Right lobe of liver (tissue), 6 donors: ENCODE measurements at regions not wholly inside any gene's neighbourhood (a gene's known extent, or its start where the extent isn't known, plus 50 kb on each side); places are given as distances from the start of the nearest gene placed in this dataset.

ENCODE experiments used
- ATAC-seq, 4 donors: fragments of 200-7000 bp; cut with Tn5 transposase; one replicate each; pipeline ENCODE4 v1.9.1; 2020; ENCODE audit warnings: mild to moderate bottlenecking in 4 of 4, moderate library complexity in 4 of 4
- DNase-seq, 3 donors: peaks; one replicate each; pipeline ENCODE4 v3.0.0-alpha.2; 2020
- H3K27ac ChIP-seq, 3 donors: fragments of 200-600 bp; one replicate each; pipeline ENCODE4 v1.8.0; 2022
- H3K27me3 ChIP-seq, 2 donors: fragments of 200-600 bp; one replicate each; pipeline ENCODE4 v1.8.0; 2022
- H3K36me3 ChIP-seq, 4 donors: fragments of 200-600 bp; sonication (generic) in 1 of 4; one replicate each; pipeline versions ENCODE4 v1.5.1 to v1.8.0; 2017 to 2022; ENCODE audit warnings: control low read depth in 1 of 4
- H3K4me1 ChIP-seq, 4 donors: fragments of 200-600 bp; sonication (generic) in 1 of 4; one replicate each; pipeline versions ENCODE4 v1.5.1 to v1.8.0; 2017 to 2022; ENCODE audit warnings: control low read depth in 1 of 4
- H3K4me3 ChIP-seq, 3 donors: fragments of 200-600 bp; one replicate each; pipeline ENCODE4 v1.8.0; 2022
- H3K9me3 ChIP-seq, 4 donors: fragments of 200-600 bp; sonication (generic) in 1 of 4; one replicate each; pipeline versions ENCODE4 v1.5.1 to v1.8.0; 2017 to 2022; ENCODE audit warnings: control low read depth in 1 of 4
- POLR2A ChIP-seq: fragments of 450-650 bp; IDR thresholded peaks from one replicate; pipeline ENCODE4 v1.6.1; 2017; ENCODE audit warnings: antibody characterized with exemption, mild to moderate bottlenecking
- WGBS: methylation state at CpG from one replicate; pipeline ENCODE4 v1.1.6; 2018; ENCODE audit warnings: low coverage, low lambda C conversion rate; ENCODE audit not compliant: insufficient coverage; ENCODE audit errors: missing lambda C conversion rate; 5-methylcytosine and 5-hydroxymethylcytosine counted together
- intact Hi-C, 2 donors: fragments of 100-400 bp; cut with DNase I; formaldehyde crosslinking; loops; one replicate each; pipeline versions ENCODE4 v1.11.2 to v1.14.1; 2022
- TF ChIP-seq, protein P1 (sequence below), 4 donors: fragments of 200-600 bp in 3 of 4; fragments of 450-650 bp in 1 of 4; IDR thresholded peaks; one replicate each; pipeline versions ENCODE4 v1.5.1 to v1.8.0; 2016 to 2022; ENCODE audit warnings: antibody characterized with exemption in 4 of 4, mild to moderate bottlenecking in 2 of 4
- donor health status: DM: no; HTN: yes; CAD: no.
- donor health status: DM: no; HTN: no; CAD: no.
- donor health status: DM: no; HTN: no; CAD: no.
- donor health status: DM: no; HTN: yes; CAD: no.
- donor health status: DM: no; HTN: yes; CAD: no.

DNA sequence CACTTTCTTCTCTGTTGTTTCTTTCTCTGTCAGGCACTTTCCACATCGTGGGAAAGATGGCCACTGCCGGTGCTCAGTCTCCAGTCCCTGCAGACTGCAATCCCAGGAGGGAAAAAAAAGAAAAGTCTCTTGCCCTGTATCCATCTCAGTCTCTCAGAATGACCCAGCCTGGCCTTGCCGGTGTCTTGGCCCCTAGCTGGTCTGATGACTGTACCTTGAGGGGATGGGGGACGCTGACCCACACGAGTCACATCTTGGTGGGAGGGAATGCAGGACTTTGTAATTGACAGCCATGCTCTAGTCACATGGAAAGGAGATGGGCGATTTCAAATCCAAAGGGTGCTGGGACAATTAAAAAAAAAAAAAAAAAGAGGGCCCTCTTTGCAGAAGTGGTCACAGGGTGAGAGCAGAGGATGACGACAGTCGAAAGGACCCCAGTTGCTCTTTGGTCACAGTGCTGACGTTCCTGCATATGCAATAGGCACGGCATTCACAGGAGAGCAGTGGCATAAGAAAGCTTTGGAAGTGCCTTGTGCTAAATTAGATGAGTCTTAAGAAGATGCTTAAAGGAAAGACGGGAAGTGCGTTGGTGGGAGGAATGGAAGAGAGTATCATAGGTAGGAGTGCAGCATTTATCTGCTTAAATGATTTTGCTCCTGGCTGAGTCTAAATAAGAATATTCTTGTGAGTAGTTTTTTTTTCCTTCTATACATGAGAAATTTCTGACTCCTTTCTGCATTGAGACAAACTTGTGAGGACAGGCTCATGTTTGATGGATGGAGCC lies 63.9 kb upstream of the AKAP12 start:
- no peaks in the 10 kb centered on the region for H3K9me3 ChIP-seq
- H3K4me3 ChIP-seq: no peak overlapping the region
- no peak overlapping the region for H3K27ac ChIP-seq
- intact Hi-C loops: no loop called here
- 76% methylated on average over 10 of the region's 12 CpGs for WGBS
- H3K27me3 ChIP-seq: no peaks in the 10 kb centered on the region
- no peaks in the 10 kb centered on the region for H3K36me3 ChIP-seq
- TF ChIP-seq, protein P1, sequence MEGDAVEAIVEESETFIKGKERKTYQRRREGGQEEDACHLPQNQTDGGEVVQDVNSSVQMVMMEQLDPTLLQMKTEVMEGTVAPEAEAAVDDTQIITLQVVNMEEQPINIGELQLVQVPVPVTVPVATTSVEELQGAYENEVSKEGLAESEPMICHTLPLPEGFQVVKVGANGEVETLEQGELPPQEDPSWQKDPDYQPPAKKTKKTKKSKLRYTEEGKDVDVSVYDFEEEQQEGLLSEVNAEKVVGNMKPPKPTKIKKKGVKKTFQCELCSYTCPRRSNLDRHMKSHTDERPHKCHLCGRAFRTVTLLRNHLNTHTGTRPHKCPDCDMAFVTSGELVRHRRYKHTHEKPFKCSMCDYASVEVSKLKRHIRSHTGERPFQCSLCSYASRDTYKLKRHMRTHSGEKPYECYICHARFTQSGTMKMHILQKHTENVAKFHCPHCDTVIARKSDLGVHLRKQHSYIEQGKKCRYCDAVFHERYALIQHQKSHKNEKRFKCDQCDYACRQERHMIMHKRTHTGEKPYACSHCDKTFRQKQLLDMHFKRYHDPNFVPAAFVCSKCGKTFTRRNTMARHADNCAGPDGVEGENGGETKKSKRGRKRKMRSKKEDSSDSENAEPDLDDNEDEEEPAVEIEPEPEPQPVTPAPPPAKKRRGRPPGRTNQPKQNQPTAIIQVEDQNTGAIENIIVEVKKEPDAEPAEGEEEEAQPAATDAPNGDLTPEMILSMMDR (IDR thresholded peaks at IDR 0.05): no peak
- no peak for TF ChIP-seq POLR2A
- no peaks in the 10 kb centered on the region for H3K4me1 ChIP-seq
- no peak for DNase-seq
- no peak for ATAC-seq

DNA sequence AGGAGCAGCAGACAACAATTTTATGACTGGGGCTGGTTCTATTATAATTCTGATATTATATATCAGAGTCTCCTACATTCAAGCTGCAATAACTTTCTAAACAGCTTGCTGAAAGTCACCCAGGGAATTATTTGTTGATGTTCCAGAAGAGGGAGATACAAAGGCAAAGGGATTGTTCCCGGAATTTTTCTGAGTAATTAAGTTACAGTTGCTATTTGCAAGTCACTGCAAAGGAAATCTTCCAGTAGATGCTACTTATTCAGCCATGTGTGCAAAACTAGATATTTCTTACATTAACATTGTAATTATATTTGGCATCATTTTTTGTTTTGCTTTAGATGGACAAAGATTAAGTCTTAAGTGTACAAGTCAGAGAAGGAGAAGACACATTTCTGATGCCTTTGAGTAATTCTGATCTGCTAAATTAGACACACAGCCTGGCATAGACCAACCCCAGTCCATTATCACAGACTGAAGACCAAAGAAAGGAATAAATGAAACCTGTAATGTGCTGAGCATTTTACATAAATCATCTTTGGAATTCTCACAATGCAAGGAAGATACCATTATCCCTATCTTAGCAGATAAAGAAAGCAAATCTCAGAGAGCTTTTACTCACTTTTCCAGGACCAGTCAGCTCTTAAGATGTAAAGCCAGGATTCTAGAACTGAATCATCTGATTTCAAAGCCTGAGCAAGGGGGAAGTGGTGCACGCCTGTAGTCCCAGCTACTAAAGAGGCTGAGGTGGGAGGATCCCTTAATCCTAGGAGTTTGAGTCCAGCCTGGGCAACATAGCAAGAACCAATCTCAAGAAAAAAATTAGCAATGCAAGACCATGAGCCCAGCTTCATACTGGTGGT lies 62.6 kb upstream of the AKAP12 start:
- Histone ChIP-seq H3K27me3 (no peaks in the 10 kb centered on the region), H3K9me3 (no peaks in the 10 kb centered on the region), H3K36me3 (no peaks in the 10 kb centered on the region), H3K4me3 (no peak overlapping the region), H3K27ac (no peak overlapping the region), H3K4me1 (no peaks in the 10 kb centered on the region)
- 72% methylated on average over 2 of the region's 2 CpGs for WGBS
- TF ChIP-seq, protein P1 (IDR thresholded peaks at IDR 0.05): no peak
- no peak for TF ChIP-seq POLR2A
- ATAC-seq: no peak
- intact Hi-C loops: no loop called here
- no peak for DNase-seq

DNA sequence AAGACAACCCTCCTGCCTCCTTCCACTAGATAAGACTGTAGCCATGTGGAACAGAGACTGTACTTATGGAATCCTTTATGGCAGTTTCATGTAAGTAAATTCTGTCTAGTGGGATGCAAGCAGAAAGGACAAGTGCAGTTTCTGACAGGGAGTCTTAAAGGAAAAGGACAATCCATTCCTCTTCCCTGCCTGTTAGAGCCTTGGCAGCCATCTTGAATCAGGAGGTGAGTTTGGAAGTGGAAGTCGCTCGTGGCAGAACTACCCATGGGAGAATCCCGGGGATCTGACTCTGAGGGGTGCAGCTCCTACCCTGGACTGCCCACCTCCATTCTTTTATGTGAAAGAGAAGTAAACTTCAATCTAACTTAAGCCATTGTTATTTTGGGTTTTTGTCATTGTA lies 61.4 kb upstream of the AKAP12 start:
- ATAC-seq: no peak
- no peak overlapping the region for H3K4me3 ChIP-seq
- H3K4me1 ChIP-seq: no peaks in the 10 kb centered on the region
- no peak overlapping the region for H3K27ac ChIP-seq
- intact Hi-C loops: no loop called here
- no peaks in the 10 kb centered on the region for H3K9me3 ChIP-seq
- H3K27me3 ChIP-seq: no peaks in the 10 kb centered on the region
- 80% methylated on average over 1 of the region's 3 CpGs for WGBS
- H3K36me3 ChIP-seq: no peaks in the 10 kb centered on the region
- TF ChIP-seq, protein P1 (IDR thresholded peaks at IDR 0.05): no peak
- no peak for TF ChIP-seq POLR2A
- no peak for DNase-seq

DNA sequence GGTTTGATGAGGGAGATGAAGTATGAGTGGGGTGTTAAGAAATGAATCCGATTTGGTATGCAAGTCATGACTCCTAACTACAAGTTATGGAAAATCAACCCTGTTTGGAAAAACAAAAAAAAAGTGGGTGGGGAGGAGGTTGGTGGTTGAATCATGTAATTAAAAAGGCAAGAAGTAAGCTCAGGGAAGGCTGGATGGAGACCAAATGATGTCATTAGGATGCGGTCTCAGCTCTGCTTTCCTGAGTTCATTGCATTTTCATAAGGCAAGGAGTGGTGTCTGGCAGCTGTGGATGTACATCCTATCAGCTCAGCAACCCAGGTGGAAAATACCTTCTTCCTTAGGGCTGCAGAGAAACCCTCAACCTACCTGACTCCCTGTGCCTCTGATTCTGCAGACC lies 60.4 kb upstream of the AKAP12 start:
- H3K4me3 ChIP-seq: no peak overlapping the region
- DNase-seq (no peak), ATAC-seq (no peak)
- H3K4me1 ChIP-seq: no peaks in the 10 kb centered on the region
- TF ChIP-seq, protein P1 (IDR thresholded peaks at IDR 0.05): no peak
- no peak for TF ChIP-seq POLR2A
- WGBS: 70% methylated on average over 2 of the region's 2 CpGs
- no peaks in the 10 kb centered on the region for H3K9me3 ChIP-seq
- intact Hi-C loops: no loop called here
- no peaks in the 10 kb centered on the region for H3K36me3 ChIP-seq
- no peaks in the 10 kb centered on the region for H3K27me3 ChIP-seq
- no peak overlapping the region for H3K27ac ChIP-seq
